NCI-H2227 (cell line): ENCODE measurements at regions not wholly inside any gene's neighbourhood (a gene's known extent, or its start where the extent isn't known, plus 50 kb on each side); places are given as distances from the start of the nearest gene placed in this dataset.
"Not testable (repeated sequence)": the region's sequence is repeated elsewhere in the genome, so short reads cannot be mapped to it uniquely, and the experiment has no call there.

Source experiments
- DNase-seq: peaks from one replicate; lab custom pipeline; 2025; ENCODE audit not compliant: unreplicated experiment; lab: John Stamatoyannopoulos, UW

DNA sequence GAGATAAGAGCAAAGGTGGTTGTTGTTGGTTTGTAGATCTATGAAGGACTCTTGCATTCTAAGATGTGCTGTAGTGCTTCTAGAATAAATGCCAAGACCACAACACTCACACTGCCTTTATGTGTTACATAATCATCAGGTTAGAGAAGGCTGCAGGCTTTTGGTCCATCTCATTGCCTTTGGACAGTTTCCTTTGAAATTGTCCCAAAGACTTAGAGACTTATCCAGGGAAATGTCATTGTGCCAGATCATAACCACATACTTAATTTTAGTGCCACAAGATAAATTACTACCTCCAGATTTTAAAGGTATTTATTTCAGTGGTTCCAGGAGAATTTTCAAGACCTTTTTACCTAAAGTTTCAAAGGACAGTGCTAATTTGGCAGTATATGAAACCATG is 666.6 kb upstream of the CITED2 start:
- no peak for DNase-seq

DNA sequence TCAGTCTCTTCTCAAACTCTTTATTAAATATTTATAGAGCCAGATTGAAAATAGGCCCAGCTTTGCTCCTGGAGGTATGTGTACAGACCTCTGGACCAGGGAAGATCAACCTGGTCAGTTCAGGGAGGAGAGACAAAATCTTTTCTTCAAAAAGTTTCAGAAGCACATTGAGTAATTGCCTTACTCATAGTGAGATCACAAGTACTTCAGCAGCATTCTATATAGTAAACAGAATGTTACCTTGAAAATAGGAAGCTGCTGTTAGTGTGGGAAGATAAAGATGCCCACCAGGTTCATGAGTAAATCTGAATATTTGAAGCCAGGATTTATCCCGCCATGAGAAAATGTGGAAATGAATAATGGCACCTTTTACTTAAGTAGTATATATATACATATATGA is 665.9 kb upstream of the CITED2 start:
- no peak for DNase-seq

DNA sequence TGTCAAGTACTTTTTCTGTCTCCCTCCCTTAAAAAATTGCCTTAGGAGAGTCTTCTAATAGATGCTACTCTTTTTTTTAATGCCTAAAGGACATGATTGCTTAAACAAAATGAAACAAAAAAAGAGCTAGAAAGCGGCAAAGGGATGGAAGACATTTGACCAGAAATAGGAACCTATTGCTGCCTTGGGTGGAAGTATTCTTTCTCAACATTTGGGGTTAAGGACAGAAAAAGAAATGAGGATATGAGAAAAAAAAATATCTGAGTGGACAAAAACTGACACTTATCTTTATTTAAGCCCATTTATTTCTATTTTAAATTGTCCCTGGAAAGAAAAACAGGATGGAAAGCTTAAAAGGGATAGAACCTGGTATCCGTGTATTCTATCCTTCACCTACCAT is 664.9 kb upstream of the CITED2 start:
- no peak for DNase-seq

DNA sequence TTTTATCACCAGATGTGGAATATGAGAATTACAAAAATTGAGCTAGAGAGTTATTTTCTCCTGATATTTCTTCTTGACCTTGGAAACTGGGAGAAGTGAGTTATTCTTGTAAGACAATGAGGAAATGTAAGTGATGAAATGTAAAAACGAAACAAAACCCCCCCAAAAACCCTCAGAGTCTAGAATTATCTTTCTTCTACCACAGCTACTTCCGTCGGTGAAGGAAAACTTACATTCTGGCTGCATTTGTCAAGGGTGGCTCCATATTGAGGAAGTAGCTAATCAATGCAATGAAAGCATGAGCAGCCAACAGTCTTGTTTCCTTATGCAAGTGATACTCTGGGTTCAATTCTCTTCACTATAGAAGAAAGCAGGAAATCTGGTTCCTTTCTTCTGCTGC is 661.7 kb upstream of the CITED2 start:
- DNase-seq: no peak

DNA sequence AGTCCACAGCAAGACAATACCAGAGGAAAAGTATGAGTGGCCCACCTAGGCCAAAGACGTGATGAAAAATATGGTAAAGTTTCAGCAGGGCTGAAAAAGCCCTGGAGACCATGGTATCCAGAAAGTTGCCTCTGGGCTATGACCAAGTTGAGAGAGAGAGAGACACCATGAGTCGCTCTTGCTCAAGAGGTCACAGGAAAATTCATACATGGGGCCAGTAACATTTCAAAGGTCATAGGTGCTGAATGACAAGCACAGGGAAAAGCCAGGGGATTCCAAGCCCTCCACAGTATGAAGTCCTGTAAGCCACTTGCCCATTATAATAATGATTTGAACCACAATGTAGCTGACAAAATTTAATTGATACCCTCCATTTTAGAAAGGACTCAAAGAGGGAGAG is 657.7 kb upstream of the CITED2 start:
- no peak for DNase-seq

DNA sequence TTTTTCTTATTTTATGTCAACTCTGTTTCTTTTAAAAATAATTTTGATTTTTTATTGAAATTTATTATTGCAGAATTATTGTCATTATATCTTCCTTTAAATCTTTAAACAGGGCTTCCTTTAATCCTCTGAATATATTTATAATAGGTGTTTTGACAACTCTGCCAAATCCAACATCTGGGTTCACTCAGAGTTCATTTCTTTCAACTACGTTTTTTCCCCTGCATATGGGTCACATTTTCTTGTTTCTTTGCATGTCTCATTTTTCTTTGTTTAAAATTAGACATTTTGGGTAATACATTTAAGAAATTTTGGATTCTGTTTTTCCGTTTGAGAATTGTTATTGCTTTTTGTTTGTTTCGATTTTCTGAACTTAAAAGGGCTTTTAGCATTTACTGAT is 655.1 kb upstream of the CITED2 start:
- DNase-seq: no peak

DNA sequence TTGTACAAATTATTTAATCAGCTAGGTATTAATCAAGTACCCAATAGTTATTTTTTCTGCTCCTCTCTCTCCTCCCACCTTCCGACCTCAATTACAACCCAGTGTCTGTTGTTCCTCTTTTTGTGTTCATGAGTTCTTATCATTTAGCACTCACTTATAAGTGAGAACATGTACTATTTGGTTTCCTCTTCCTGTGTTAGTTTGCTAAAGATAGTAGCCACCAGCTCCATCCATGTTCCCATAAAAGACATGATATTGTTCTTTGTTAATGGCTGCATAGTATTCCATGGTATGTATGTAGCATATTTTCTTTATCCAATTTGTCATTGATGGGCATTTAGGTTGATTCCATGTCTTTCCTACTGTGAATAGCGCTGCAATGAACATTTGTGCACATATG is 652.8 kb upstream of the CITED2 start:
- no peak for DNase-seq

DNA sequence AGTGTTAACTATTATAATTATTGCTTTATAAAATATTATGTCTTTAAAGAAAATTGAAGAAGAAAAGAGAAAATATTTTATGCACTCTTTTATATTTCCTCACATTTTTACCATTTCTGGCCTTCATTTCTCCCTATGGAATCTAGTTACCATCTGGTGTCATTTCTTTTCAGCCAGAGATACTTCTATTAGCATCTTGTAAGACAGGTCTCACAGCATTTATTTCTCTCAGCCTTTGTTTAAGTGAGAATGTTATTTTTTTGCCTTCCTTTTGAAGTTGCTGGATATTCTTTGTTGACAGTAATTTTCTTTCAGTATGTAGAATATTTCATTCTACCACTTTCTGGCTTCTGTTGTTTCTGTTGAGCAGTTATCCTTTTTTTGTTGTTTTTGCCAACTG is 652.1 kb upstream of the CITED2 start:
- no peak for DNase-seq

DNA sequence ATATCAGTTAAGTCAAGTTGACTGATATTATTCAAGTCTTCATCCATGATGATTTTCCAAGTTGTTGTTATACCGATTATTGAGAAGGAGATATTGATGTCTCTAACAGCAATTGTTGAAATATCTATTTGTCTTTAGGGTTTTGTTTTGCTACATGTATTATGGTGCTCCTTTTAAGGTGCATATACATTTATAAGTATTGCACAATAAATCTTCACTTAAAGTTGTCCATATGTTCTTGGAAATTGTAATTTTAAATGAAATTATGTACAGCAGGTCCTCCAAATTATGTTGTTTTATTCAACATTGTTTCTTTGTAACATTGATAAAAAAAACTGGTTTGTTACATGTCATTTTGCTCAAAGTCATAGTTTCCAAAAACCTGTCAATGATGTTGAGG is 650.7 kb upstream of the CITED2 start:
- no peak for DNase-seq

DNA sequence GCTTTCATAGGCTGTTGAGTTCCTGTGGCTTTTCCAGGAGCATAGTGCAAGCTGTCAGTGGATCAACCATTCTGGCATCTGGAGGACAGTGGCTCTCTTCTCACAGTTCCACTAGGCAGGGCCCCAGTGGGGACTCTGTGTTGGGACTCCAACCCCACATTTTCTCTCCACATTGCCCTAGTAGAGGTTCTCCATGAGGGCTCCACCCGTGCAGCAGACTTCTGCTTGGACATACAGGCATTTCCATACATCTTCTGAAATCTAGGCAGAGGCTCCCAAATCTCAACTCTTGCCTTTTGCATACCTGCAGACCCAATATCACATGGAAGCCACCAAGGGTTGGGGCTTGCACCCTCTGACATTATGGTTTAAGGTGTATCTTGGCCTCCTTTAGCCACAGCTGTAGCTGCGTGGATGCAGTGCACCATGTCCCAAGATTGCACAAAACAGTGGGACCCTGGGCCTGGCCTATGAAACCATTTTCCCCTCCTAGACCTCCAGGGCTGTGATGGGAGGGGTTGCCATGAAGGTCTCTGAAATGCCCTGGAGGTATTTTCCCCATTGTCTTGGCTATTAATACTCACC is 645.9 kb upstream of the CITED2 start:
- no peak for DNase-seq

DNA sequence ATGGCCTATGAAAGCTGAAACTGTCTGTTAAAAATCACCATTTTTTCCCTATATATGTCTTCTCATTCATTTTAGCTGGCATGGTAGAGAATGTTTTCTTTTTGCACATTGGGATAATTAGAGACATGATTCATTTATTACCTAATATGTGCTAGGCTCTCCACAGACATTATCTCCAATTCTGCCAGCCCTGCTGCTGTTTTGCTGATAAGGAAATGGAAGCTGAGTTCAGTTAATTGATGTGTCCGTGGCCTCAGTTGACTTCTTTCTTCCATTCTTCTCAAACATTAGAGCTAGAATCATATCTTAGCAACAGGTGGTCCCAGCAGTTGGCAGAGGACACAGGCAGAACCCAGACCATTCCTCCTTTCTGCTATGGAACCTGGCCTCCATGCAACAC is 644.1 kb upstream of the CITED2 start:
- no peak for DNase-seq

DNA sequence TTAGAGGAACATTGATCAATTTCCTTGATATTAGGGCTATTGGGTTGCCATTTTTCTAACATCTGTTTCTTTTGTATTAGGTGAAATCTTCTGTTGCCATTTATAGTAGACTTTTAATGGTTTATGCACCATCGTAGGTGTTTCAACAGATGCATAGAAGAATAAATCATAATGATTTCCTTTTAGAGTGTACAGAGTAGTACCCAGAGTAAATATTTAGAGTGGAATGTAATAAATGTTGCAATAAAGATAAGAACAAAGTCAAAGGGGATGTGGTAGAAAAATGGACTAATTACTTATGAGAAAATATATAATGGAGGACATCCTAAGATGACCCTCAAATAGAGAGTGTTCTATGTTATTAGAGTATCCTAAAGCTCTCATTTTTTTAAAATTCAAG is 643.0 kb upstream of the CITED2 start:
- no peak for DNase-seq

DNA sequence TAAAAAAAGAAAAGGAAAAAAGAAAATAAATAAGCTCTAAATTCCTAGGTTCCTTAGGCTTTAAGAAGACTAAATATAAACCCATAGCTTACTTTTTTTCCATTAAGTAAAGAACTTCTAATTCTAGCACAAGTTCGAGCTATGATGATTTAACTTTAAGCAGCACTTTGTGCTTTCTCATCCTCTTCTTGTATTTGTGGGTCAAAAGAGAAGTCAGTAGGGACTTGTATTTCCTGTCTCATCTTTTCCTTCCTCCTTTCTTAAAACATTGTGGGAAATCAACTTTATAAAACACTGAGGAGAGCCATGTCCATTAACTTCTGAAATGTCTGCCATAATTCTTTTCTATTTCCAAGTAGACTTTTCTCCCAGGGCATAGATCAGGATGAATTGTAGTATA is 637.7 kb upstream of the CITED2 start:
- DNase-seq: no peak

DNA sequence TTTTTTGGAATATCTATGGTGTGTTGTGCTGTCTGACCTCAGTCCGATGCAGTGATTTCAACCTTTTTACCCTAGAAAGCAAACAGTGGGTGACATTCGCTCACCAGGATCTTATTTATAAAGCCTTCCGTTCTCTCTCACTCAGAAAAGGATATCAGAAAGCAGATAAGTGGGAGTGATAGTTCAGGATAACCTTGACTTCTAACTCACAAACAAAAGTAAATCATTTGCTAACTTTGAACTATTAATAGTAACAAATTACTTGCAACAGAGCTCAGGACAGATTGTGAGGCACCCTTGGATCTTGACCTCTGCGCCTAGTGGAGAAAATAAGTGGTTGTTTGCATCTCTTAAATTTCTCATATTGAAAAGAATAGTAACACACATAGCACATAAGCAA is 637.1 kb upstream of the CITED2 start:
- DNase-seq: no peak

DNA sequence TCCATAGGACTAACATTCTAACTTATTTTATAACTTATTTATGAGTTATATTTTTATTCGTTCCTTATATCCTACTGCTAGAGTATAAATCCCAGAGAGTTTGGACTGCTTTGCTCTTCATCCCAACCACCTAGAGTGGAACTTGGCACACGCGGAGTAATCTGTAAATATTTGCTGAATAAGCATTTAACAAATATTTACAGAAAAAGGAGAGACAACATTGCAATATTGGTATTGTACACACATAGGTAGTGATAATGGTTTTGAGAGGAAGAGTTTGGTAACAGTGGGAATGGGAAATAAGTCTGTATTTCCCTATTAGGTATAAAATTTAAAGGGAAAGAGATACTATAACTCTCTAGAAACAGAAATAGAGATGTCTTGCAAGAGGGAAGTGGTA is 634.8 kb upstream of the CITED2 start:
- no peak for DNase-seq

DNA sequence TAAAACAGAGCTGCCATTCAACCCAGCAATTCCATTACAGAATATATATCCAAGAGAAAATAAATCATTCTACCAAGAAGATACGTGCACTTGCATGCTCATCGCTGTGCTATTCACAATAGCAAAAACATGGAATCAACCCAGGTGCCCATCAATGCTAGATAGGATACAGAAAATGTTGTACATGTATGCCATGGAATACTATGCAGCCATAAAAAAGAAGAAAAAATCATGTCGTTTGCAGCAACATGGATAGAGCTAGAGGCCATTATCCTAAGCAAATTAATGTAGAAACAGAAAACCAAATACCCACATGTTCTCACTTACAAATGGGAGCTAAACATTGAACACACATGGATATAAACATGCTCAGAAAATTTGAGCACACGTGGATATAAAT is 633.1 kb upstream of the CITED2 start:
- DNase-seq: no peak

DNA sequence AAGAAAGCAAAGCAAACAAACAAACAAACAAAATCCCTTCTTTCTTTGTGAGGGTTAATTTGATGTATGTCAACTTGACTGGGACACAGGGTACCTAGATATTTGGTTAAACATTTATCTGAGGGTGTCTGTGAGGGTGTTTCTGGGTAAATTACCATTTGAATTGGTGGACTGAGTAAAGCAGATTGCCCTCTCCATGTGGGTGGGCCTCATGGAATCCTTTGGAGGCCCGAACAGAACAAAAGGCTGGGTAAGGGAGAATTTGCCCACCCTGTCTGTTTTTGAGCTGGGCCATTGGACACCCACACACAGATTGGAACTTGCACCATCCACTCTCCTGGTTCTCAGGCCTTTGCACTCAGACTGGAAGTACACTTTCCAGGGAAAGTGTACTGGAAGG is 628.8 kb upstream of the CITED2 start:
- no peak for DNase-seq

DNA sequence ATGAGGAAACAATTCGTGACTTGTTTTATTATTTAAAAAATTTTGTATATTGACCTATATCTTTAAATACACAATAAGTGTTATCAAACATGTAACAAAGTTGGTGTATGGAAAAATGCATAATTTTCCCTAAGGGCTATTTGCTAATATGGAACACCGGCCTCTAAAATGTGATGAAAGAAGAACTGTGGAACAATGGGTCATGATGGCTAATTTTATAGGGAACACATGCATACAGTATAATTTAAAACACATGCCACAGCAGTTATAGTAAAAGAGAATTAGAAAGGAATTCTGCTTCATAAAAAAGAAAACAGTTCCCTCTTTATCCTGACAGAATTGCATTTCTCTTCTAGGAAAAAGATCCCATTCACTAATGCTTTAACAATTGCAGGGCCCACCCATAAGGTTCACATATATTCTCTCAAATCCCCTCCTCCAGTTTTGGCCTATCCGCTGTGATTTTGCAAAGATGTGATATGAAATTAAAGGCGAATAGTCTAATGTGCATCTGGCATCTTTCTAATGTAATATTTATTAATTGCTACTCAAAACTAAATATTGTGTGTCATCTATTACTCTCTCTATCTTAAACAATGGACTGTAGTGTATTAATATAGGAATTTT is 628.1 kb upstream of the CITED2 start:
- DNase-seq: no peak

DNA sequence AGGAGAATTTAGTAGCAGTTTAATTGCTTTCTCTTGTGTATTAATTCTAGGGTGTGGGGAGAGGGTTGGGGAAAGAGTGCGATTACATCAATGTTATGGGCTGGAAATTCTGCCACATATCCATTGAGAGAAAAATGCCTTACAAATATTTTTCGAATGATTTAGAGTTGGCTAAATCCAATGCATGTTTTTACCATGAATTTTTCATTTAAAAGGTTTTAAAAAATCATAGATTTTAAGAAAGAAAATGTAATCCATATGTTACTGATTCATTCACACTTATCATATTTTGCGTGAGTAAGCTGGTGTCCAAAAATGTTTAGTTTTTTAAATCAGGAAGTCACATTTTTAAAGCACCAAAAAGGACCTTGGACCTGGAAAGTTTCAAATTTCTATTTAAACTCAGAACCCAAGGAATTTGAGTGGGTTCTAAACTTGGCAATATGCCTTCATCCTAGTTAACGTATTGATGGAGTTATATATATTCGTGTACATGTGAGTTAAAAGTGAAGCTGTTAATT is 627.4 kb upstream of the CITED2 start:
- DNase-seq: no peak

DNA sequence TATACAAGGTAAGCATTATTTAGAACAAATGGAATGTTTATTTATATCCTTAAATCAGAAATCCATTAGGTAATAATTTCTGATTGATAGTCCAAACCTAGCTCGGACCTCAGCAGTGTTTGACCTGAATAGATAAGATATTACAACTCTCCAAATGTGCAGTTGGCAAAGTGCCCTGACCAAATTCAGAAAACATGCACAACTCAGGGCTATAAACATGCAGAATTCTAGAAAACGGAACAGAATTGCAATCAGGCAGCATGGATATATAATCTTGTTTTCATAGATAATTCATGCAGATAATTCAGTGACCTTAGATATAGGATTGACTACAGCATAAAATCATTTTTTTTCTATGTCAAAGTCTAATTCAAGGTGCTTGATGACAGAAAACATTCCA is 626.6 kb upstream of the CITED2 start:
- no peak for DNase-seq

DNA sequence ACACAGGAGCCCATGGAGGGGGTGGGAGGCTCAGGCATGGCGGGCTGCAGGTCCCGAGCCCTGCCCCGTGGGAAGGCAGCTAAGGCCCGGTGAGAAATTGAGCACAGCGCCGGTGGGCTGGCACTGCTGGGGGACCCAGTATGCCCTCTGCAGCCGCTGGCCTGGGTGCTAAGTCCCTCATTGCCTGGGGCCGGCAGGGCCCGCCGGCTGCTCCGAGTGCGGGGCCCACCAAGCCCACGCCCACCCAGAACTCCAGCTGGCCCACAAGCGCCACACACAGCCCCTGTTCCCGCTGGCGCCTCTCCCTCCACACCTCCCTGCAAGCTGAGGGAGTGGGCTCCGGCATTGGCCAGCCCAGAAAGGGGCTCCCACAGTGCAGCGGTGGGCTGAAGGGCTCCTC is 625.2 kb upstream of the CITED2 start:
- not testable (repeated sequence) for DNase-seq

DNA sequence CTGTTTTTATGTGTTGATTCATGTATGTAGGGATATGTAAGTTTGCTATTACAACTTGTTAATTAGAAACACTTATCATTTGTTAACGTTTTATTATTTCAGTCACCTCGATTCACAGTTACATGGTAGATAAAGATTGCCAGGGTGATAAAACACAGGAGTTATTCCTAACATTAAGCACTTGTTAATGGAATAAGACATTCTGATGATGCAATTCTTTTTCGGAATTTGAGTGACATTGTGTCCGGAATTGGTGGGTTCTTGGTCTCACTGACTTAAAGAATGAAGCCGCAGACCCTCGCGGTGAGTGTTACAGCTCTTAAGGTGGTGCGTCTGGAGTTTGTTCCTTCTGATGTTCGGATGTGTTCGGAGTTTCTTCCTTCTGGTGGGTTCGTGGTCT is 624.0 kb upstream of the CITED2 start:
- not testable (repeated sequence) for DNase-seq

DNA sequence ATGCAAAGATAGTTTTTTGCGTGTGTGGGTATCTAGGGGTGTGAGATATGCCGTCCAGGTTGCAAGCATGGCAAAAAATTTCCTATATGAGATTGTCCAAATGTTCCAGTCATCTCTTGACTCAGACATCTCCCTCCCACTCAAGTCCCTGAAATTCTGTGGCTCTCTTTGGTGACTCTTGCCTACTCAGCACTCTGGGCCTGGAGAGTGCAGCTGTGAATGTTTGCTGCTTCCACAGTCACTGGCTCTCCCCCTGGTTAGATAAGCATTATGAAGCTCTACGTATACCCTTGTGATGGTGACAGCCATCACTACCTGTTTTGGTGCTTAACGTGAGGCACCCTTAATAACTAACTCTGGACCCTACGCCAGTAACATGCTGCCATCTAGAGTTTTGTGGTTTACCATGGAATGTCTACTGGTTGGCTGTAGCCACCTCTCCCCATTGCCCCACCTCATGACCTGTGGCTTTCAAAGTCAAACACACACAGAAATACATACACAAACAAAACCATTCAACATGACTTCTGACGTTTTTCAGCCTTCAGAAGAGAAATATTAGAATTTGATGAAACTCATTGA is 621.9 kb upstream of the CITED2 start:
- no peak for DNase-seq
